PC-3 (cell line): ENCODE measurements at regions not wholly inside any gene's neighbourhood (a gene's known extent, or its start where the extent isn't known, plus 50 kb on each side); places are given as distances from the start of the nearest gene placed in this dataset.
A peak's percentile ranks its signal among the peaks of the same experiment; 100 is the strongest.

Source experiments
- ATAC-seq: fragments of 200-7000 bp; cut with Tn5 transposase; 2 replicates; pipeline ENCODE4 v1.9.1; 2020; ENCODE audit warnings: mild to moderate bottlenecking, moderate library complexity
- BruUV-seq: library from RNA; stranded (reverse); fragments of 400-500 nt; replicated peaks from 2 replicates; lab custom pipeline; 2021; lab: Mats Ljungman, UMichigan
- CTCF ChIA-PET: fragments of 300-600 bp; sonication (Branson Sonifier 250); formaldehyde crosslinking; loops from one replicate; lab custom pipeline; 2022; ENCODE audit warnings: antibody characterized with exemption; lab: Charles Lee
- POLR2A ChIA-PET: fragments of 300-600 bp; sonication (Branson Sonifier 250); formaldehyde crosslinking; loops from one replicate; lab custom pipeline; 2022; ENCODE audit warnings: antibody characterized with exemption; ENCODE audit not compliant: unreplicated experiment; lab: Charles Lee
- DNase-seq: peaks from one replicate; pipeline ENCODE4 v3.0.0-alpha.2; 2015
- H2AFZ ChIP-seq: fragments of 300-600 bp; sonication (generic); 2 replicates; pipeline ENCODE4 v1.6.0; 2016; ENCODE audit warnings: antibody characterized with exemption, low read length
- H3F3A ChIP-seq: fragments of 300-600 bp; sonication (generic); one replicate; pipeline ENCODE4 v1.6.0; 2017; ENCODE audit warnings: antibody characterized with exemption, low read length, control low read depth, mild to moderate bottlenecking; ENCODE audit not compliant: unreplicated experiment
- H3K27ac ChIP-seq: fragments of 300-600 bp; sonication (generic); 2 replicates; pipeline ENCODE4 v1.5.1; 2016; ENCODE audit warnings: mild to moderate bottlenecking, low read length
- H3K27me3 ChIP-seq: fragments of 300-600 bp; sonication (generic); 2 replicates; pipeline ENCODE4 v1.6.1; 2016; ENCODE audit warnings: low read length, mixed read lengths
- H3K36me3 ChIP-seq: fragments of 300-600 bp; sonication (generic); 2 replicates; pipeline ENCODE4 v1.6.1; 2016; ENCODE audit warnings: low read depth, mixed run types, low read length, mixed read lengths
- H3K4me1 ChIP-seq: fragments of 300-600 bp; sonication (generic); 2 replicates; pipeline ENCODE4 v1.5.1; 2016; ENCODE audit warnings: low read length; ENCODE audit not compliant: insufficient read depth
- H3K4me2 ChIP-seq: fragments of 300-600 bp; sonication (generic); 2 replicates; pipeline ENCODE4 v1.6.0; 2016; ENCODE audit warnings: low read length
- H3K4me3 ChIP-seq: fragments of 300-600 bp; sonication (generic); 2 replicates; pipeline ENCODE4 v1.5.1; 2016; ENCODE audit warnings: mild to moderate bottlenecking, low read length, mixed read lengths
- H3K79me2 ChIP-seq: fragments of 300-600 bp; sonication (generic); 2 replicates; pipeline ENCODE4 v1.6.1; 2017; ENCODE audit warnings: low read length, mixed read lengths
- H3K9ac ChIP-seq: fragments of 300-600 bp; sonication (generic); 2 replicates; pipeline ENCODE4 v1.6.0; 2016; ENCODE audit warnings: mild to moderate bottlenecking, low read length
- H3K9me2 ChIP-seq: fragments of 300-600 bp; sonication (generic); replicated peaks from 2 replicates; pipeline ENCODE4 v1.6.1; 2016; ENCODE audit warnings: mixed run types, low read length, mixed read lengths
- H3K9me3 ChIP-seq: fragments of 300-600 bp; sonication (generic); 2 replicates; pipeline ENCODE4 v1.6.1; 2016; ENCODE audit warnings: low read length, mixed read lengths
- H4K20me1 ChIP-seq: fragments of 300-600 bp; sonication (generic); 2 replicates; pipeline ENCODE4 v1.6.1; 2016; ENCODE audit warnings: low read length, mixed read lengths
- EZH2 ChIP-seq: fragments of 300-600 bp; sonication (generic); IDR thresholded peaks from one replicate; pipeline ENCODE4 v1.6.1; 2017; ENCODE audit warnings: antibody characterized with exemption, mild to moderate bottlenecking, low read length; ENCODE audit not compliant: unreplicated experiment
- EZH2phosphoT487 ChIP-seq: fragments of 300-600 bp; sonication (generic); IDR thresholded peaks from 2 replicates; pipeline ENCODE4 v1.6.1; 2018; ENCODE audit warnings: mild to moderate bottlenecking, antibody characterized with exemption, low read length, borderline replicate concordance
- intact Hi-C: fragments of 100-400 bp; cut with micrococcal nuclease; formaldehyde crosslinking; loops from 2 replicates; pipeline ENCODE4 v1.9.0; 2023
- TF ChIP-seq, protein P1 (sequence below): fragments of 300-600 bp; sonication (generic); conservative IDR thresholded peaks from 2 replicates; pipeline ENCODE4 v1.5.1; 2017; ENCODE audit warnings: antibody characterized with exemption, low read depth, mild to moderate bottlenecking, low read length

DNA sequence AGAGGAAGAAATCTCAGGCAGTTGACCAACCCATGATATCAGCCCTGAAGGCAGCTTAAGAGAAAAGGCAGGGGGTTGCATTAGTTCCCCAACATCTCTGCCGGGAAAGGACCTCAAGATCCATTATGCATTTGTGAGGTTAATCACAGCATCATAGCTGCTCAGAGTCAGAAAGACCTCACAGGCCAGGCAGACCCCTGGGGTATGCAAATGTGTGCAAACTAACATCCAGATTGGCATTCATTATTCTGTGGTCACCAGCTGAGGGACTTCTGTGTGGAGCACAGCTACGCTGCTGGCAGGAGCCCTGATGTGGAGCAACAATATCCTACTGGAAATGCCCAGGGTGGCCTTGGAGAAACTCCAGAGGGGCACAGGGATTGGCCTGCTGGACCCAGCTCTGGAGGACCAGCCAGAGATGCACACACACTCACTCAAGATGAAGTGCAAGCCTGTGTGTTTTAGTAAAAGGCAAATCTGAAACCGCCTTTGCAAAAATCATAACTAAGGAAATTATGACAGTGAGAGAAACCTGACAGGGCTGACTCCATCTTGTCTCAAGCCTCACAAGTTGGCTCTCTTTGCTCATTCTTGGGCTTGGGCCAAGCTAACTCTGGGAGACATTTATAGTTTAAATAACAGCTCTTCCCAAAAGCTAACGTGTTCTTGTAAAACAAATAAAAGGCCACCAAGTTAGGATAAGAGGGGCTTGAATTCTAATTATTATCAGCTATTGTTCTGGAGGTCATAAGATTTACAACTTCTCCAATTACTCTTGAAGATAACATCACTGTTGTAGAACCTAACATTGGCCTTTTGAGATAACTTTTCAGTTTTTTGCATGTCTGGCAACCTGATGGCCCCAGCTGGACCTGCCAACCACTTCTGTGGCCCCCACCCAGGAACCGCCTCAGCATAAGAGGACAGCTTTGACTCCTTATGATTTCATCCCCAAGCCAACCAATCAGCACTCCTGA lies 257.1 kb downstream of the UACA start:
- TF ChIP-seq EZH2: no peak
- no peak for TF ChIP-seq EZH2phosphoT487
- TF ChIP-seq, protein P1, sequence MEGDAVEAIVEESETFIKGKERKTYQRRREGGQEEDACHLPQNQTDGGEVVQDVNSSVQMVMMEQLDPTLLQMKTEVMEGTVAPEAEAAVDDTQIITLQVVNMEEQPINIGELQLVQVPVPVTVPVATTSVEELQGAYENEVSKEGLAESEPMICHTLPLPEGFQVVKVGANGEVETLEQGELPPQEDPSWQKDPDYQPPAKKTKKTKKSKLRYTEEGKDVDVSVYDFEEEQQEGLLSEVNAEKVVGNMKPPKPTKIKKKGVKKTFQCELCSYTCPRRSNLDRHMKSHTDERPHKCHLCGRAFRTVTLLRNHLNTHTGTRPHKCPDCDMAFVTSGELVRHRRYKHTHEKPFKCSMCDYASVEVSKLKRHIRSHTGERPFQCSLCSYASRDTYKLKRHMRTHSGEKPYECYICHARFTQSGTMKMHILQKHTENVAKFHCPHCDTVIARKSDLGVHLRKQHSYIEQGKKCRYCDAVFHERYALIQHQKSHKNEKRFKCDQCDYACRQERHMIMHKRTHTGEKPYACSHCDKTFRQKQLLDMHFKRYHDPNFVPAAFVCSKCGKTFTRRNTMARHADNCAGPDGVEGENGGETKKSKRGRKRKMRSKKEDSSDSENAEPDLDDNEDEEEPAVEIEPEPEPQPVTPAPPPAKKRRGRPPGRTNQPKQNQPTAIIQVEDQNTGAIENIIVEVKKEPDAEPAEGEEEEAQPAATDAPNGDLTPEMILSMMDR: no peak
- Histone ChIP-seq H3F3A (peaks cover 6% of the 10 kb centered on the region), H3K9me2 (no peaks in the 10 kb centered on the region), H2AFZ (no peak overlapping the region), H3K9ac (peak overlapping the region; percentile 54), H3K9me3 (no peaks in the 10 kb centered on the region), H4K20me1 (no peaks in the 10 kb centered on the region), H3K4me3 (no peak overlapping the region), H3K79me2 (no peaks in the 10 kb centered on the region), H3K27me3 (no peaks in the 10 kb centered on the region), H3K27ac (peak overlapping the region; percentile 90), H3K36me3 (no peaks in the 10 kb centered on the region), H3K4me1 (peaks cover 57% of the 10 kb centered on the region), H3K4me2 (peak overlapping the region; percentile 69)
- ChIA-PET CTCF (interaction anchor here (0.5 kb wide), 1 partner anchor 1031 kb away, joined by 3 read pairs; no protein-coding TSS in a partner anchor), POLR2A (no interaction called here)
- intact Hi-C loops: loop anchor here (5.0 kb wide), 2 partner anchors 409 to 914 kb away; partner anchors contain the start of gene TLE3
- ATAC-seq: no peak
- no TSS peak for BruUV-seq
- DNase-seq: peak; percentile 18

- Histone ChIP-seq H3K36me3 (no peaks in the 10 kb centered on the region), H3K4me3 (no peak overlapping the region), H3K4me2 (peak overlapping the region; percentile 73), H3K9me3 (no peaks in the 10 kb centered on the region), H3K9me2 (no peaks in the 10 kb centered on the region), H3K27ac (peak overlapping the region; percentile 90), H2AFZ (no peak overlapping the region), H4K20me1 (no peaks in the 10 kb centered on the region), H3K9ac (peak overlapping the region; percentile 56), H3K79me2 (no peaks in the 10 kb centered on the region), H3F3A (peaks cover 6% of the 10 kb centered on the region), H3K27me3 (no peaks in the 10 kb centered on the region), H3K4me1 (peaks cover 57% of the 10 kb centered on the region)
- ChIA-PET POLR2A (interaction anchor here (0.8 kb wide), 1 partner anchor 10 kb away, joined by 3 read pairs; no protein-coding TSS in a partner anchor), CTCF (interaction anchor here (0.5 to 0.9 kb wide), 2 partner anchors 21 to 1030 kb away, joined by 3 to 4 read pairs; no protein-coding TSS in a partner anchor)
- ATAC-seq (peak; percentile 56), DNase-seq (peak; percentile 95)
- TF ChIP-seq EZH2 (no peak), EZH2phosphoT487 (no peak)
- TF ChIP-seq, protein P1: no peak
- intact Hi-C loops: loop anchor here (5.0 kb wide), 2 partner anchors 408 to 913 kb away; partner anchors contain the start of gene TLE3
- BruUV-seq: no TSS peak
Measured at GRCh38 chr15:70505411-70505919, 257.9 kb downstream of the UACA start.
